ENCODE measurements at regions not wholly inside any gene's neighbourhood (a gene's known extent, or its start where the extent isn't known, plus 50 kb on each side); places are given as distances from the start of the nearest gene placed in this dataset.
"Not testable (repeated sequence)": the region's sequence is repeated elsewhere in the genome, so short reads cannot be mapped to it uniquely, and the experiment has no call there.

GRCh38 chr10:81680359-81680758 is 194.6 kb upstream of the NRG3 start:
- no peak for DNase-seq

- no peak for DNase-seq
Observed at GRCh38 chr10:81688459-81688858, 186.5 kb upstream of the NRG3 start.

- no peak for DNase-seq
Observed at GRCh38 chr10:81696609-81697388, 178.2 kb upstream of the NRG3 start.

- no peak for DNase-seq
Observed at GRCh38 chr10:81704596-81704995, 170.4 kb upstream of the NRG3 start.

GRCh38 chr10:81708416-81708815 is 166.6 kb upstream of the NRG3 start:
- DNase-seq, result no peak

GRCh38 chr10:81708929-81709328 is 166.1 kb upstream of the NRG3 start:
- DNase-seq, result no peak

GRCh38 chr10:81722399-81722798 is 152.6 kb upstream of the NRG3 start:
- DNase-seq, result no peak

GRCh38 chr10:81724431-81724830 is 150.6 kb upstream of the NRG3 start:
- DNase-seq, result no peak

GRCh38 chr10:81725851-81726250 is 149.1 kb upstream of the NRG3 start:
- no peak for DNase-seq

- no peak for DNase-seq
Observed at GRCh38 chr10:81728692-81729091, 146.3 kb upstream of the NRG3 start.

GRCh38 chr10:81730891-81731290 is 144.1 kb upstream of the NRG3 start:
- no peak for DNase-seq

- DNase-seq, result no peak
Observed at GRCh38 chr10:81733542-81733941, 141.5 kb upstream of the NRG3 start.

GRCh38 chr10:81735167-81735566 is 139.8 kb upstream of the NRG3 start:
- DNase-seq, result not testable (repeated sequence)

GRCh38 chr10:81759111-81759510 is 115.9 kb upstream of the NRG3 start:
- DNase-seq, result no peak

- no peak for DNase-seq
Observed at GRCh38 chr10:81784111-81784597, 90.8 kb upstream of the NRG3 start.

GRCh38 chr10:81792729-81793128 is 82.3 kb upstream of the NRG3 start:
- no peak for DNase-seq

- DNase-seq, result no peak
Observed at GRCh38 chr10:81806842-81807241, 68.2 kb upstream of the NRG3 start.

- DNase-seq, result no peak
Observed at GRCh38 chr10:81814842-81815241, 60.2 kb upstream of the NRG3 start.

GRCh38 chr10:81817596-81818170 is 57.3 kb upstream of the NRG3 start:
- no peak for DNase-seq

GRCh38 chr10:81820418-81820817 is 54.6 kb upstream of the NRG3 start:
- DNase-seq, result peak; percentile 7
